CMK (cell line): ENCODE measurements at regions not wholly inside any gene's neighbourhood (a gene's known extent, or its start where the extent isn't known, plus 50 kb on each side); places are given as distances from the start of the nearest gene placed in this dataset.

ENCODE experiments used
- DNase-seq: peaks from one replicate; pipeline ENCODE4 v3.0.0-alpha.2; 2010; ENCODE audit warnings: low read depth

DNA sequence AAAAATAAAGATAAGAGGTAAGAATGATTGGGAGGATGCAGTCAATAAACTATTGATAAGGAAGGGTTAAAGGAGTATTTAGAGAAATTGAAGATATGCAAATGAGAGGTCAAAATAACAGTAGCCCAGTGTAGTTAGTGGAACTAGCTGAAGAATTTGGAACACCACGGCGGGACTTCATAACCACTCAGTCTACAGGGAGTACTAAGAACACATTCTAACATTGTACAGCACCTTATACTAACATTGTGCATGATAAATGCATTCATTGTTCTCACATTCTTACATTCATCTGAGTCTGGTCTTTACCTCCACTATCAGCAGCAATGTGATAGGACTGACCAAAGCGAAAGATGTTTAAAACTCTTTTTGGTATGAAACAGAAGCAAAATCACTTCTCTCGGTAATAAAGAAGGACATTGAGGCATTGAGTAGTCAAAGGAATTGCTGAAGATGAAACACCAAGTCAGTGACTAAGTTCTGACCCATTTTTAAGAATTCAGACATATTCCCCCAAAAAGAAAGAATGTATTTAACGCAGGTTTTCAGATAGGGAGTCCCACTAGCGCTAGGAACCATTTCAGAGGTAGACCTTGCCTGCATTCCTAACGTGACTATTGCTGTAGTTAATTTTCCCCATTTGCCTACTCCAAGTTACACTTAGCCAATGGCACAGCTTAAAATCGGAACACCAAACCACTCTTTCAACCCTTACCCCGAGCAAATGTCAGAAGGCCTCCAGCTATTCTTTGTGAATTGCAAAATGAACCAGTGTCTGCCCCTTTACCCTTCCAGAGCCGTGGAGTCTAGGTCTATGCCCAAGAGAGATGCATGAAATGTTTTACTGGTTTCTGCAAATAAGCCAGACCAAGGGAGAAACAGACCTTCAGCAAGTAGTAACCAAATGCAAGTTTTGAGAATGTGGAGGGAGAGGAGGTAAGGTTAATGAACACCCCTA, 108.8 kb upstream of the IRF2BP2 start:
- no peak for DNase-seq

DNA sequence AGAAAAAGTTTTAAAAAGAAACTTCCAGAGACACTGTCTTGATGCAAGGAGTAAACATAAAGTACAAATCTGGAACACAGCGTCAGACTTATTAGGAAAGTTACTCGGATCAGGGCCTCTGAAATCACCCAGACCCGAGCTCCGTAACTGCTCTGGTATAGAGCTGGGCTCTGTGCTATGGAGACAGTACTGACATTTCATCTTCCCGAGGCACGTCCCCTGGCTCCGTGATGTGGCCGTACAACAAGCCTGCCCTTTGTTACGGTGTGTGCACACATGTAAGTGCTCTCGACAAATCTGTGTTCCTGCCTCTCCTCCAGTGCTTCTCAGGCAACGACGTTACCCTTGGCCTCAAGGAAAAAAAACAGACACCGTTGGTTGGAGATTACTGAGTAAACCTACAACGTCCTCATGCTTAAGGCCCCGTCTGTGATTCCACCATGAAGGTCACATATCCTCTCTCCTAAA, 107.0 kb upstream of the IRF2BP2 start:
- no peak for DNase-seq

DNA sequence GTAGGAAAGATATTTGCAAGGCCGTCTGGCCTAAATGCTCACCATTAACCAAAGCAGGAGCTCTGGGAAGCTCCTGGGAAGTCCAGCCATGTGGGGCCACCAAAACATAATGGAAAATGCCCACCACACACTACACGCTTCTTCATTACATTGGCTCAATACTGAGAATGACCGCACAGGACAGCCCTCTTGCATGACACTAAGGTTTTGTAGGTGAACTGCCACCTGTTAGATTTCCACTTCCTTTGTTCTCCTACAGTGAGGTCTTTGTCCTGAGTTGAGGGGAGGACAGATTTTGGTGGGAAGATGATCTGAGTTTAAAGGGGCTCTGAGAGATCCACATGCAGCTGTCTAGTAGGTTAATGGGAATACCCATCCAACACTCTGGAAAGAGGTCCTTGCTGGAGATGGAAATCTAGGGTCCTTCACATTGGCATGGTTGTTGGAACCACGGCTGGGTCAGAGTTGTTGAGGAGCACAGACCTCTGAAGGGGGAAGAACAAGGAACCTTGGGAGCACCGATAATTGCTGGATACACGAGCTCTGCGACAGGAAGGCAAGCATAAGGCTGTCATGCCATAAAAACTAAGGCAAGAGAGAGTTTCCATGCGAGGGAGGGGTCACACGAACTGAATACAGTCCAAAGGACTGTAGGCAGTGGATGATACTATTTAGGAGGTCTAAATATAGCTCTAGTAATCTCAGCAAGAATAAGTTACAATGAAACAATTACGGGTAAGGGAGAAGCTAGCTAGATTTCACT, 105.5 kb upstream of the IRF2BP2 start:
- no peak for DNase-seq

DNA sequence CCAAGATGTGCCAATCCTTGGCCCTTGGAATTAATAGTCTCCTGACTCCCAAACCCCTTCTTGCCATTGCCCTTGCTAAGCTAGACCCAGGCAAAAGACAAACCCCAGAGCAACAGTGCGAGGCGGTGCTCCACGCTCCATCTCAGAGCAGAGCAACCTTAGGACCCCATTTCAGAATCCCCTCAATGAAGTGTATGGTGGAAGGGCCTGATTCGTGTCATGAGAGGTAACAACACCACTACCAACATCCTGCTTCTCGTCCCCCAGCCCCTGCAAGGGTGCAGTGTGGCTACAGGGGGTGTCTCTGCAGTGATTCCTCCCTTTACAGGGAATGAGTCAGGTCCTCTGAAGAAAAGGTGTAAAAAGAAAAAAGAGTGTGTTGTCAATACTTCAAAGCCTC, 103.9 kb upstream of the IRF2BP2 start:
- DNase-seq: no peak

GRCh38 chr1:234713440-234713839, 103.5 kb upstream of the IRF2BP2 start:
- DNase-seq: no peak

- DNase-seq: no peak
Measured at GRCh38 chr1:234712891-234713305, 102.9 kb upstream of the IRF2BP2 start.

DNA sequence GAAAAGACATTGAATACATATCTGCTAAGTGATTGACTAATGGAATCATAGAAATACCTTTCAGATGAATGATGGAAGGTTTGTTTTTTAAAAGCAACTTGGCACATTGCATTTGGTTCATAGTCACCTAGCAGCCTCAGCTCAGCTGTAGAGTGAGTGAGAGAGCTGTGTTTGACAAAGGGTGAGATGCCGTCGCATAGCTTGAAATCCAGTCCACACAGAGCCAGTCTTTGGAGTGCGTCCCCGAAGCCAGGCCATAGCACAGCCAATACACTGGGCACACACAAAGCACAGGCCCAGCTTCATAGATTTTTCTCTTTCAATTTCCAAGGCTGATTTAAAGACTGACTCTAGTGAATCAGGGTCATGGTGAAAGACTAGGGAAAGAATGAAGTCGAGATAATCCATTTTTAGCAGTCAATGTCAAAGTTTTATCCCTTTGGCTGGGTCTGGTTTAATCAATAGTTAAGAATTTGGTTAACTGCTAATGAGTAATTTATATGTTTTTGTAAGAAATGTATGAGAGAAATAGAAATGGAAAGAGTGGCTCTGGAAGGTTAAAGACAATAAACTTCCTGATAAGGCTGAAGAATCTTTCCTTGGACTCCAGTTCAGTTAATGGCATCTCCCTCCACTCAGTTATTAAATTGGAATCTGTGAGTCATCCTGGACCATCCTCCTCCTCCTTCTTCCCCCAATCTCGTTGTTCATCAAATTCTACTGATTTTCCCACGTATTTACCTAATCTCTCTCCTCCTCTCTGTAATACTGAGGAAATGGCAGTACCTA, 101.2 kb upstream of the IRF2BP2 start:
- DNase-seq: no peak

GRCh38 chr1:234710381-234710780, 100.4 kb upstream of the IRF2BP2 start:
- DNase-seq: no peak

GRCh38 chr1:234709473-234710228, 99.7 kb upstream of the IRF2BP2 start:
- no peak for DNase-seq

GRCh38 chr1:234708700-234709395, 98.9 kb upstream of the IRF2BP2 start:
- no peak for DNase-seq

- no peak for DNase-seq
Measured at GRCh38 chr1:234707641-234708040, 97.7 kb upstream of the IRF2BP2 start.

- DNase-seq: no peak
Measured at GRCh38 chr1:234706931-234707330, 97.0 kb upstream of the IRF2BP2 start.

DNA sequence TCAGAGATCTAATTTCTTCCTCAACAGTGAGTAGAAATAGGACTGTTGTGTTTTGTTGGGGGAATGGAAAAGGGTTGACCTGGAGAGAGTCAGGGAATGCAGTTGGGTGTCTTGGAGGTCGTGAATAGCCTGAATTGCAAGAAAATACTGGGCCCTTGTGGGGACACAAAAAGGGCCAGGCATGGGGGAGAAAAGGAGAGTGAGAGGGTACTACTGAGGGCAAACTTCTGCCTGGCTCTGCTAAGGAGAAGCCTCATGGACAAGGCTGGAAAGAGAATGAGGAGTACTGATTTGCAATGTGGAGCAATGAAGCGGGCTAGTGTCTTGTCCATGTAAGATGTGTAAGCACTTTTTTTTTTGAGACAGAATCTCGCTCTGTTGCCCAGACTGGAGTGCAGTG, 96.2 kb upstream of the IRF2BP2 start:
- DNase-seq: no peak

DNA sequence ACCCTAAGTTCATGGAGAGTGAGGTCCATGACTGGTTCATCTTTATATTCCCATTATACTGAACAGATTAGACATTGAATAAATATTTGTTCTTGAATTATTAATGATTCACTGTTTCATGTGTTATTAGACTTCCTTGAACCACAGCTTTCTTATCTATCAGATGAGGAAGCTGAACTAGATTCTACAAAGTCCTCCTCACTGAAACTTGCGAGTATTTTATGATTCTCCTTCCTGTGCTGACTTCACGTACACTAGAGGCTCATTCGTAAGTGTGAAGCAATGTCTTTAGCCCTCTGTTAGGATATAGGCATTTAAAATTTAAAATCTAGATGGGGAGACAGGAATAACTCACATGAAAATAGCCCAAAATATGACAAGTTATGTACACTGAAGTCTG, 95.6 kb upstream of the IRF2BP2 start:
- no peak for DNase-seq

DNA sequence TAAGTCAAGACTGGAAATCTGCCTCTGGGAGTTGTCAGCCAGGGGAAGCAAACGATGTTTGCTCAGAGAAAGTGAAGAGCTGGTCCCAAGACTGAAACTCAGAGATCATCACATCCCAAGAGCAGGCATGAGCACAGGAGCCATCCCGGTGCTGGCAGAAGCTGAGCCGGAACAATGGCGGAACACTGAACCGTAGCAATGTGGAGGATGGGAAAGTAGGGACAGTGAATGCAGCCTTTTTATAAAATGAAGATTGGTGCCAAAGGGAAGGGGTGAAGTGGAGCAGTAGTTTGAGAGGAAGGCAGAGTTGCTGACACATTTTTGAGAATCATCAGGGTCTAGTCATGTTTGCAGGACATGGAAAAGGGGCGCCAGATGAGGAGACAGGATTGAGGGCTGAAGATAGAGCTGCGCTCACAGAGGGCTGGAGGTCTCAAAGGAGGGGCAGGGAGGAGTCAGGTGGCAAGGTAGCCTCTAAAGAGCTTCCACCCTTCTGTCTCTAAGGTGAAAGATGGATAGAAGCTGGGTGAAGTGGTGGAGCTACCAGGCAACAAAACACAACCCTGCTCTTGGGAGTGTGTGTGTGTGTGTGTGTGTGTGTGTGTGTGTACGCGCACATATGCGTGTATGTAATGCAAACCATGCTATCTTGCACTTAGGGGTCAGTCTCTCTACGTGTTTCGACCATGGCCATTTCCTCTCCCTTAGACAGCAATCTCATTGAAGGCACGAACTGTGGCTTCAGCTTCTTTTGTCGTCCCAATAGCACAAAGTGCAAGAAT, 94.3 kb upstream of the IRF2BP2 start:
- DNase-seq: no peak

DNA sequence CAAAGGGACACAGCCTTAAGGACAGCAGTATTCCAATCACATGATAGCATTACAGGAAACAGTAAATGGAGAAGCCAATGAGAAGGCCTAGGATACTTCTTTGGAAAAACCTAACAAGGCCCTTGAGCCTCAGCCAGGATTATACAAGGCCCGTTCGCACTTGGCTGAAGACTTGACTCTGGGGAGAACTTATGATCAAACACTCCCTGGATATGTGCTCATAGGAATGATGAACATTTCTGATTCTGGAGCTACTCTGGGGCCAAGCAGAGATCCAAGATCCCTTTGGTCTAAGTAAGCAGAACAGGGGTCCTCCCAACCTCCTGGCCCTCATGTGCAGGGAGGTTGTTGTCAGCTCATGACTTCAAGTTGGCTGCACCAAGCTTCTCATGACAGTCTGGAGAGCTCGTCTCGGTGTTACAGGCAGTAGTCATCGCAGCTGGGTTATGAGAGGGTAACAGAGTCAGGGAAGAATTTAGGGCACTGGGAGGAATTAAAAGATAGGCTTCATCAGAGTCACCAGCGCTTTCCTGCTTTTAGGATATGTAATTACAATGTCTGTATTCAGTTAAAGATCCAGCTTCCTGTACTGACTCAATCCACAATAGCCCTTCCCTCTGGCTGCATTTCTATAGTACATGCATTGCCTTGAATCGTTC, 92.5 kb upstream of the IRF2BP2 start:
- DNase-seq: no peak

- DNase-seq: no peak
Measured at GRCh38 chr1:234701737-234702341, 91.9 kb upstream of the IRF2BP2 start.

DNA sequence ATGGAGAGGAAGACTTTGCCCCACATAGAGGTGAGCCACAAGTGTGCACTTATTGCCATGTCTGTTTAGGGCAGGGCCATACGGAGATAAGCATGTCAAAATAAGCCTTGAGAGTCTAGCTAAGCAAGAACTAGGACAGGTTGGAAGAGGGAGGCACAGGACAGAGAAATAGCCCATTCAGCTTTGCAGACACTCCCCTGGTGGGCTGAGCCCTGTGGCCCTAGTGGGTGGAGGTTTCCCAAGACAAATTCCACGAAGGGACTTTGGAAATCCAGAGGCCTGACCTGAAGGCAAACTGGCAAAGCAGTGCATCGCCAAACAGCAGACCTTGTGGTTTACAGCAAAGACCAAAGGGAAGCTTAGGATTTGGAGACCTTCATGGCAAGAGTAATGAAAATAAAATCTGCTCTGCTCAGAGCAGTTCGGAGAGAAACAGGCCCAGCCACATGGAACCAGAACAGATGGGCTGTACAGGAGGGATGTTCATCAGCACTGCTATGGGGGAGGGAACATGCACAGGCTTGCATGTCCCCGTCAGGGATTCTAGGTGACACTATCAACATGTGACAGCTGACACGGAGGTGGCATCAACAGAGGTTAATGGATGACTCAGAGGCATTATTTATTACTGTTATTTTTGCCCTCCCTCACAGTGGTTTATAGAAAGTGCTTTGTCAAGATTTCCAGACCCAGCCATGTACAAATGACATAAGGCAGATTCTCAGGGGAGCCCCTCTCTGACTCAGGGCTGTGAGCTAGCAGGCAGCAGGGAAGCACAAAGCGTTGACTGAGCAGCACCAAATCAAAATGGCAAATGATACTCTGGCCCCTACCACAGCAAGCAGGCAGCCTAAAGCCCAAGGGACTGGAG, 90.1 kb upstream of the IRF2BP2 start:
- DNase-seq: no peak
